Tibial nerve (tissue), 4 donors: ENCODE measurements at regions not wholly inside any gene's neighbourhood (a gene's known extent, or its start where the extent isn't known, plus 50 kb on each side); places are given as distances from the start of the nearest gene placed in this dataset.

Source experiments
- CTCF ChIP-seq, 5 experiments: fragments of 200-600 bp in 3 of 5; fragments of 450-650 bp in 2 of 5; sonication (generic) in 3 of 5; IDR thresholded peaks; one replicate each; pipeline ENCODE4 v1.5.1; 2016 to 2019; ENCODE audit warnings: antibody characterized with exemption in 5 of 5, mild to moderate bottlenecking in 3 of 5, moderate library complexity in 2 of 5
- EP300 ChIP-seq, 2 donors: sonication (generic); formaldehyde crosslinking; IDR thresholded peaks; one replicate each; pipeline ENCODE4 v1.6.1; 2017; ENCODE audit warnings: antibody characterized with exemption in 2 of 2, mild to moderate bottlenecking in 1 of 2
- POLR2A ChIP-seq, 2 donors: fragments of 450-650 bp; IDR thresholded peaks; one replicate each; pipeline ENCODE4 v1.6.1; 2017; ENCODE audit warnings: antibody characterized with exemption in 2 of 2, mild to moderate bottlenecking in 2 of 2, moderate library complexity in 2 of 2

GRCh38 chr1:104121271-104121670, 371.6 kb downstream of the AMY1C start:
- TF ChIP-seq POLR2A (IDR thresholded peaks at IDR 0.05) (no peak), CTCF (IDR thresholded peaks at IDR 0.05) (no peak), EP300 (IDR thresholded peaks at IDR 0.05) (no peak)
